GM12878 (cell line): ENCODE measurements at regions not wholly inside any gene's neighbourhood (a gene's known extent, or its start where the extent isn't known, plus 50 kb on each side); places are given as distances from the start of the nearest gene placed in this dataset.

Source experiments
- ATAC-seq: fragments of 200-7000 bp; cut with Tn5 transposase; 3 replicates; pipeline ENCODE4 v1.9.1; 2020; ENCODE audit warnings: mild to moderate bottlenecking, moderate library complexity
- BruUV-seq: library from RNA; stranded (reverse); fragments of 400-500 nt; replicated peaks from 2 replicates; lab custom pipeline; 2021; lab: Mats Ljungman, UMichigan
- CTCF ChIA-PET: fragments of 300-600 bp; sonication (Branson Sonifier 250); formaldehyde crosslinking; extraction: SDS; loops from one replicate; lab custom pipeline; 2021; ENCODE audit warnings: inconsistent platforms; lab: Yijun Ruan, JAX
- POLR2A ChIA-PET: fragments of 350-600 bp; formaldehyde crosslinking; extraction: SDS; loops from one replicate; lab custom pipeline; 2021; ENCODE audit warnings: inconsistent platforms; lab: Charles Lee
- RAD21 ChIA-PET: fragments of 300-600 bp; sonication (Branson Sonifier 250); formaldehyde crosslinking; loops from one replicate; lab custom pipeline; 2023; ENCODE audit warnings: antibody characterized with exemption; ENCODE audit not compliant: unreplicated experiment; lab: Charles Lee
- SMC1A ChIA-PET: fragments of 300-600 bp; sonication (Branson Sonifier 250); formaldehyde crosslinking; loops from one replicate; lab custom pipeline; 2023; ENCODE audit not compliant: unreplicated experiment, uncharacterized antibody; lab: Charles Lee
- DNase-seq: peaks from one replicate; pipeline ENCODE4 v3.0.0-alpha.2; 2011; ENCODE audit warnings: low read depth, low spot score
- FAIRE-seq: peaks from 3 replicates; lab custom pipeline; 2011; peaks lifted over from hg19 to GRCh38; lab: Jason Lieb, UNC
- H2AFZ ChIP-seq: 2 replicates; pipeline ENCODE4 v1.6.0; 2011; ENCODE audit warnings: low read depth, low read length, control low read depth; ENCODE audit not compliant: control insufficient read depth
- H3K27ac ChIP-seq: 2 replicates; pipeline ENCODE4 v1.5.1; 2011; ENCODE audit warnings: control low read depth; ENCODE audit not compliant: control insufficient read depth, insufficient read depth
- H3K27me3 ChIP-seq, 2 experiments: replicated peaks in 1 of 2; 2 replicates each; pipeline versions ENCODE4 v1.6.0 to v1.6.1; 2011; ENCODE audit warnings: low read length in 1 of 2; ENCODE audit not compliant: control insufficient read depth in 2 of 2, insufficient read depth in 2 of 2
- H3K36me3 ChIP-seq, 2 experiments: 2 replicates each; pipeline ENCODE4 v1.5.1; 2011; ENCODE audit warnings: low read length in 1 of 2; ENCODE audit not compliant: control insufficient read depth in 2 of 2, insufficient read depth in 2 of 2
- H3K4me1 ChIP-seq: 2 replicates; pipeline ENCODE4 v1.6.1; 2011; ENCODE audit warnings: mild to moderate bottlenecking, low read length, moderate library complexity, mixed read lengths; ENCODE audit not compliant: control insufficient read depth, insufficient read depth
- H3K4me2 ChIP-seq: 2 replicates; pipeline ENCODE4 v1.6.0; 2011; ENCODE audit warnings: control low read depth; ENCODE audit not compliant: control insufficient read depth, insufficient read depth
- H3K4me3 ChIP-seq: fragments of 200-600 bp; sonication (generic); 2 replicates; pipeline ENCODE4 v1.5.1; 2016
- H3K79me2 ChIP-seq: 2 replicates; pipeline ENCODE4 v1.6.0; 2011; ENCODE audit warnings: low read length; ENCODE audit not compliant: control insufficient read depth, insufficient read depth
- H3K9ac ChIP-seq: 2 replicates; pipeline ENCODE4 v1.8.0; 2011; ENCODE audit warnings: low read length, control low read depth, mixed read lengths; ENCODE audit not compliant: control insufficient read depth, insufficient read depth
- H3K9me3 ChIP-seq: replicated peaks from 3 replicates; pipeline ENCODE4 v1.5.1; 2011; ENCODE audit warnings: mild to moderate bottlenecking, low read length; ENCODE audit not compliant: control insufficient read depth, insufficient read depth
- H4K20me1 ChIP-seq: 2 replicates; pipeline ENCODE4 v1.6.0; 2011; ENCODE audit not compliant: control insufficient read depth, insufficient read depth
- CBX3 ChIP-seq: fragments of 200-600 bp; sonication (generic); IDR thresholded peaks from 2 replicates; pipeline ENCODE4 v1.6.1; 2016; ENCODE audit warnings: low read depth, borderline replicate concordance
- ETV6 ChIP-seq, 2 experiments: fragments of 450-650 bp in 1 of 2; IDR thresholded peaks in 1 of 2; conservative IDR thresholded peaks in 1 of 2; 2 replicates each; pipeline ENCODE4 v1.6.1; 2014; ENCODE audit warnings: antibody characterized with exemption in 1 of 2, borderline replicate concordance in 1 of 2, low read depth in 1 of 2, mild to moderate bottlenecking in 1 of 2, moderate library complexity in 1 of 2
- MLLT1 ChIP-seq: fragments of 450-650 bp; IDR thresholded peaks from 2 replicates; pipeline ENCODE4 v1.6.1; 2016; ENCODE audit warnings: mild to moderate bottlenecking
- MYC ChIP-seq: IDR thresholded peaks from 2 replicates; pipeline ENCODE4 v1.6.1; 2011; ENCODE audit warnings: mild to moderate bottlenecking, low read length, moderate library complexity, inconsistent platforms; ENCODE audit not compliant: insufficient read depth, insufficient replicate concordance, insufficient read length, severe bottlenecking
- POLR2AphosphoS2 ChIP-seq: IDR thresholded peaks from 2 replicates; pipeline ENCODE4 v1.6.1; 2011; ENCODE audit warnings: low read depth, mild to moderate bottlenecking, low read length, improper control_type of control experiment, moderate library complexity
- POLR2AphosphoS5 ChIP-seq: IDR thresholded peaks from 2 replicates; pipeline ENCODE4 v1.6.1; 2011; ENCODE audit warnings: mild to moderate bottlenecking, low read length, inconsistent platforms
- RELB ChIP-seq: fragments of 450-650 bp; IDR thresholded peaks from 2 replicates; pipeline ENCODE4 v1.6.1; 2017; ENCODE audit warnings: low read depth, mild to moderate bottlenecking, moderate library complexity
- RFX5 ChIP-seq: IDR thresholded peaks from 2 replicates; pipeline ENCODE4 v1.6.1; 2011; ENCODE audit warnings: low read depth, low read length, improper control_type of control experiment
- SREBF1 ChIP-seq: IDR thresholded peaks from 2 replicates; pipeline ENCODE4 v1.6.1; 2012; ENCODE audit warnings: mild to moderate bottlenecking, low read length
- TARDBP ChIP-seq: IDR thresholded peaks from 2 replicates; pipeline ENCODE4 v1.6.1; 2016; ENCODE audit warnings: borderline replicate concordance
- YY1 ChIP-seq: IDR thresholded peaks from 2 replicates; pipeline ENCODE4 v1.6.1; 2011; ENCODE audit warnings: low read depth, mild to moderate bottlenecking, low read length
- WGBS: methylation state at CpG from one replicate; pipeline ENCODE4 v1.1.6; 2016; ENCODE audit warnings: low lambda C conversion rate; ENCODE audit not compliant: insufficient replicate concordance, insufficient coverage; ENCODE audit errors: missing lambda C conversion rate; 5-methylcytosine and 5-hydroxymethylcytosine counted together
- in situ Hi-C: fragments of 300-500 bp; cut with MboI; formaldehyde crosslinking; loops from 9 replicates; pipeline ENCODE4 v1.14.3; 2018; ENCODE audit warnings: mixed read lengths
- intact Hi-C: fragments of 100-400 bp; cut with micrococcal nuclease; formaldehyde crosslinking; loops from one replicate; pipeline ENCODE4 v1.14.2; 2022; ENCODE audit not compliant: unreplicated experiment

DNA sequence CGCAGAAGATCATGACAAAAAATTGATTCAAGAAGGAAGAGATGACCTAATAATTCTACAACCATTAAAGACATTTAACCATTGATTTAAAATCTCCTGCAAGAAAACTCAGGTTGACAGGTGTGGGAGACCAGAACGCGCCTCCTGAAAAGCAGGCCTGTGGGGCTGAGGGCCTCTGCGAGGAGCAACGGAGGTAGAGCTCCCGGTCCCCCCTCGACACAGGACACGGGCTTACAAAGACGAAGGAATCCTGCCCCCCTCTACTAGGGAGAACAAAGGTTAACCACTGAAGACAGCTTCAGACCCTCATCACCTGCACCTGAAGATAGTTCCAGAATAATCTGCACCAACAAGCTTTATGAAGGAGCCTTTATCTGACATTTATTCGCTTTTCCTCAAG lies 55.9 kb upstream of the INPP5A start (continued):
- TF ChIP-seq RELB, result no peak

- Histone ChIP-seq H3K9ac (no peak overlapping the region), H3K9me3 (no peaks in the 10 kb centered on the region), H3K4me3 (no peak overlapping the region), H3K27me3 (no peaks in the 10 kb centered on the region; a peak in 1 of 4 replicates), H3K79me2 (no peaks in the 10 kb centered on the region), H3K27ac (no peak overlapping the region), H3K4me1 (no peaks in the 10 kb centered on the region), H3K4me2 (no peak overlapping the region), H3K36me3 (no peaks in the 10 kb centered on the region), H4K20me1 (no peaks in the 10 kb centered on the region), H2AFZ (no peak overlapping the region)
- no peak for FAIRE-seq
- ChIA-PET RAD21 (no interaction called here), SMC1A (interaction anchor here (1.4 kb wide), 1 partner anchor 54 kb away, joined by 4 read pairs; no protein-coding TSS in a partner anchor), CTCF (no interaction called here), POLR2A (interaction anchor here (0.5 kb wide), 1 partner anchor 38 kb away, joined by 5 read pairs; no protein-coding TSS in a partner anchor)
- in situ Hi-C loops, result no loop called here
- no peak for TF ChIP-seq ETV6 (conservative IDR thresholded peaks at IDR 0.05 in 1 of 2, IDR thresholded peaks at IDR 0.05 in 1 of 2; ENCODE audit: borderline replicate concordance in 1 of 2, low read depth in 1 of 2)
- TF ChIP-seq TARDBP, result no peak
- TF ChIP-seq POLR2AphosphoS2, result no peak
- TF ChIP-seq SREBF1, result no peak
- TF ChIP-seq CBX3, result no peak
- TF ChIP-seq RFX5, result no peak
- no peak for TF ChIP-seq MLLT1
- no peak for TF ChIP-seq POLR2AphosphoS5
- no peak for TF ChIP-seq YY1
- TF ChIP-seq MYC, result no peak
- no peak for DNase-seq
- BruUV-seq, result no TSS peak
- intact Hi-C loops, result no loop called here
- 42% methylated on average over 14 of the region's 14 CpGs for WGBS
- ATAC-seq, result no peak
These were observed 55.3 kb upstream of the INPP5A start for GRCh38 chr10:132482090-132482800.
